ENCODE measurements at regions not wholly inside any gene's neighbourhood (a gene's known extent, or its start where the extent isn't known, plus 50 kb on each side); places are given as distances from the start of the nearest gene placed in this dataset.
"Not testable (repeated sequence)": the region's sequence is repeated elsewhere in the genome, so short reads cannot be mapped to it uniquely, and the experiment has no call there.

GRCh38 chr17:21823643-21824042 lies 131.3 kb downstream of the KCNJ18 start:
- no peak for DNase-seq (ENCODE audit: low spot score in 2 of 2)
- TF ChIP-seq POLR2A (IDR thresholded peaks at IDR 0.05): no peak
- TF ChIP-seq CTCF (IDR thresholded peaks at IDR 0.05): no peak
- WGBS, 2 donors: 81 to 85% methylated on average over 4 of the region's 4 CpGs
- no peak overlapping the region for H3K4me3 ChIP-seq (ENCODE audit: low read depth, poor library complexity, severe bottlenecking)
- intact Hi-C loops (cut with DNase I; ENCODE audit: low total_unique reads): no loop called here

- no peak overlapping the region for H3K4me3 ChIP-seq (ENCODE audit: low read depth, poor library complexity, severe bottlenecking)
- intact Hi-C loops (cut with DNase I; ENCODE audit: low total_unique reads): no loop called here
- TF ChIP-seq CTCF (IDR thresholded peaks at IDR 0.05): no peak
- no peak for TF ChIP-seq POLR2A (IDR thresholded peaks at IDR 0.05)
- DNase-seq (ENCODE audit: low spot score in 2 of 2): no peak
- WGBS, 2 donors: 41 to 48% methylated on average over 49 of the region's 49 CpGs
Observed at GRCh38 chr17:21841839-21842238, 149.5 kb downstream of the KCNJ18 start.

GRCh38 chr17:21842332-21843317 lies 150.3 kb downstream of the KCNJ18 start:
- intact Hi-C loops (cut with DNase I; ENCODE audit: low total_unique reads): no loop called here
- WGBS, 2 donors: 28 to 39% methylated on average over 132 of the region's 136 CpGs
- no peak overlapping the region for H3K4me3 ChIP-seq (ENCODE audit: low read depth, poor library complexity, severe bottlenecking)
- no peak for TF ChIP-seq POLR2A (IDR thresholded peaks at IDR 0.05)
- TF ChIP-seq CTCF (IDR thresholded peaks at IDR 0.05): no peak
- peak in 1 of 2 donors; percentile 77 for DNase-seq (ENCODE audit: low spot score in 2 of 2)

GRCh38 chr17:21843318-21843865 lies 151.1 kb downstream of the KCNJ18 start:
- intact Hi-C loops (cut with DNase I; ENCODE audit: low total_unique reads): no loop called here
- WGBS, 2 donors: 37 to 52% methylated on average over 70 to 75 of the region's 75 CpGs
- H3K4me3 ChIP-seq (ENCODE audit: low read depth, poor library complexity, severe bottlenecking): no peak overlapping the region

GRCh38 chr17:21843951-21844590 lies 151.7 kb downstream of the KCNJ18 start:
- 41 to 51% methylated on average over 72 of the region's 72 CpGs for WGBS, 2 donors
- H3K4me3 ChIP-seq (ENCODE audit: low read depth, poor library complexity, severe bottlenecking): no peak overlapping the region
- TF ChIP-seq CTCF (IDR thresholded peaks at IDR 0.05) (no peak), POLR2A (IDR thresholded peaks at IDR 0.05) (no peak)
- DNase-seq (ENCODE audit: low spot score in 2 of 2): no peak
- intact Hi-C loops (cut with DNase I; ENCODE audit: low total_unique reads): no loop called here

More at GRCh38 chr17:21843318-21843865, 151.1 kb downstream of the KCNJ18 start:
- no peak for DNase-seq (ENCODE audit: low spot score in 2 of 2)
- no peak for TF ChIP-seq CTCF (IDR thresholded peaks at IDR 0.05)
- TF ChIP-seq POLR2A (IDR thresholded peaks at IDR 0.05): no peak

- H3K4me3 ChIP-seq (ENCODE audit: low read depth, poor library complexity, severe bottlenecking); DNase-seq (ENCODE audit: low spot score in 2 of 2); intact Hi-C loops (cut with DNase I; ENCODE audit: low total_unique reads): not testable (repeated sequence)
- WGBS, 2 donors: 63 to 65% methylated on average over 4 of the region's 4 CpGs
Observed at GRCh38 chr17:21848510-21848909, 156.2 kb downstream of the KCNJ18 start.

- H3K4me3 ChIP-seq (ENCODE audit: low read depth, poor library complexity, severe bottlenecking); intact Hi-C loops (cut with DNase I; ENCODE audit: low total_unique reads): not testable (repeated sequence)
- WGBS, 2 donors: 45 to 59% methylated on average over 2 of the region's 2 CpGs
- peak in 1 of 2 donors; percentile 69 for DNase-seq (ENCODE audit: low spot score in 2 of 2)
Observed at GRCh38 chr17:21849030-21849429, 156.7 kb downstream of the KCNJ18 start.

GRCh38 chr17:21850614-21851013 lies 158.3 kb downstream of the KCNJ18 start:
- intact Hi-C loops (cut with DNase I; ENCODE audit: low total_unique reads); H3K4me3 ChIP-seq (ENCODE audit: low read depth, poor library complexity, severe bottlenecking); DNase-seq (ENCODE audit: low spot score in 2 of 2): not testable (repeated sequence)
- 64 to 73% methylated on average over 5 of the region's 5 CpGs for WGBS, 2 donors

All from lower leg skin (tissue), 4 donors.